ENCODE measurements at regions not wholly inside any gene's neighbourhood (a gene's known extent, or its start where the extent isn't known, plus 50 kb on each side); places are given as distances from the start of the nearest gene placed in this dataset.

- no peak for DNase-seq (ENCODE audit: extremely low read depth, low read depth)
- no peak overlapping the region for H3K4me3 ChIP-seq (replicated peaks; ENCODE audit: low read depth, low read length)
- no peak for TF ChIP-seq CTCF (IDR thresholded peaks at IDR 0.05; ENCODE audit: low read depth, low read length, missing control alignments)
Observed at GRCh38 chr13:97116754-97117153, 105.4 kb upstream of the MBNL2 start.

- no peak for DNase-seq (ENCODE audit: extremely low read depth, low read depth)
- H3K4me3 ChIP-seq (replicated peaks; ENCODE audit: low read depth, low read length) = no peak overlapping the region
- no peak for TF ChIP-seq CTCF (IDR thresholded peaks at IDR 0.05; ENCODE audit: low read depth, low read length, missing control alignments)
Observed at GRCh38 chr13:97117388-97117910, 104.7 kb upstream of the MBNL2 start.

GRCh38 chr13:97119943-97120342, 102.2 kb upstream of the MBNL2 start:
- DNase-seq (ENCODE audit: extremely low read depth, low read depth) = no peak
- no peak for TF ChIP-seq CTCF (IDR thresholded peaks at IDR 0.05; ENCODE audit: low read depth, low read length, missing control alignments)
- H3K4me3 ChIP-seq (replicated peaks; ENCODE audit: low read depth, low read length) = no peak overlapping the region

GRCh38 chr13:97120346-97120745, 101.8 kb upstream of the MBNL2 start:
- no peak for DNase-seq (ENCODE audit: extremely low read depth, low read depth)
- H3K4me3 ChIP-seq (replicated peaks; ENCODE audit: low read depth, low read length) = no peak overlapping the region
- TF ChIP-seq CTCF (IDR thresholded peaks at IDR 0.05; ENCODE audit: low read depth, low read length, missing control alignments) = no peak

- H3K4me3 ChIP-seq (replicated peaks; ENCODE audit: low read depth, low read length) = no peak overlapping the region
- no peak for TF ChIP-seq CTCF (IDR thresholded peaks at IDR 0.05; ENCODE audit: low read depth, low read length, missing control alignments)
- no peak for DNase-seq (ENCODE audit: extremely low read depth, low read depth)
Observed at GRCh38 chr13:97120976-97121375, 101.2 kb upstream of the MBNL2 start.

- DNase-seq (ENCODE audit: extremely low read depth, low read depth) = no peak
- TF ChIP-seq CTCF (IDR thresholded peaks at IDR 0.05; ENCODE audit: low read depth, low read length, missing control alignments) = no peak
- H3K4me3 ChIP-seq (replicated peaks; ENCODE audit: low read depth, low read length) = no peak overlapping the region
Observed at GRCh38 chr13:97121894-97122293, 100.2 kb upstream of the MBNL2 start.

GRCh38 chr13:97122381-97122996, 99.6 kb upstream of the MBNL2 start:
- H3K4me3 ChIP-seq (replicated peaks; ENCODE audit: low read depth, low read length) = no peak overlapping the region
- no peak for DNase-seq (ENCODE audit: extremely low read depth, low read depth)
- TF ChIP-seq CTCF (IDR thresholded peaks at IDR 0.05; ENCODE audit: low read depth, low read length, missing control alignments) = no peak
